Fibroblast of villous mesenchyme (primary cell): ENCODE measurements at regions not wholly inside any gene's neighbourhood (a gene's known extent, or its start where the extent isn't known, plus 50 kb on each side); places are given as distances from the start of the nearest gene placed in this dataset.

Experiments
- DNase-seq: peaks from one replicate; pipeline ENCODE4 v3.0.0-alpha.2; 2010; ENCODE audit warnings: low read depth
- H3K4me3 ChIP-seq: 2 replicates; pipeline ENCODE4 v1.5.1; 2011; ENCODE audit warnings: low read depth, mild to moderate bottlenecking, low read length
- CTCF ChIP-seq: IDR thresholded peaks from 2 replicates; pipeline ENCODE4 v1.5.1; 2012; ENCODE audit warnings: low read depth, mild to moderate bottlenecking, low read length; ENCODE audit not compliant: insufficient read depth

GRCh38 chr10:33712825-33713224, 378.4 kb upstream of the NRP1 start:
- no peak for TF ChIP-seq CTCF
- H3K4me3 ChIP-seq = no peak overlapping the region
- no peak for DNase-seq

- H3K4me3 ChIP-seq = no peak overlapping the region
- DNase-seq = no peak
- no peak for TF ChIP-seq CTCF
Measured at GRCh38 chr10:33710006-33710405, 375.5 kb upstream of the NRP1 start.

GRCh38 chr10:33709008-33709753, 374.7 kb upstream of the NRP1 start:
- H3K4me3 ChIP-seq = no peak overlapping the region
- TF ChIP-seq CTCF = no peak
- DNase-seq = no peak

- DNase-seq = no peak
- TF ChIP-seq CTCF = no peak
- H3K4me3 ChIP-seq = no peak overlapping the region
Measured at GRCh38 chr10:33708561-33708960, 374.1 kb upstream of the NRP1 start.

GRCh38 chr10:33706746-33707145, 372.3 kb upstream of the NRP1 start:
- H3K4me3 ChIP-seq = no peak overlapping the region
- TF ChIP-seq CTCF = no peak
- DNase-seq = peak; percentile 20

- DNase-seq = peak; percentile 66
- TF ChIP-seq CTCF = no peak
- H3K4me3 ChIP-seq = no peak overlapping the region
Measured at GRCh38 chr10:33706191-33706590, 371.7 kb upstream of the NRP1 start.

GRCh38 chr10:33704214-33704830, 369.9 kb upstream of the NRP1 start:
- H3K4me3 ChIP-seq = no peak overlapping the region
- DNase-seq = no peak
- no peak for TF ChIP-seq CTCF
